ENCODE measurements at regions not wholly inside any gene's neighbourhood (a gene's known extent, or its start where the extent isn't known, plus 50 kb on each side); places are given as distances from the start of the nearest gene placed in this dataset.

GRCh38 chr9:108640230-108640629 is 215.6 kb downstream of the ACTL7B start:
- TF ChIP-seq CTCF (IDR thresholded peaks at IDR 0.05; ENCODE audit: low read depth, low read length, missing control alignments): no peak
- DNase-seq (ENCODE audit: low read depth): no peak
- no peak overlapping the region for H3K4me3 ChIP-seq (ENCODE audit: low read depth, low read length)
- in situ Hi-C loops (cut with HindIII; ENCODE audit: low sequenced_read_pairs): no loop called here

- in situ Hi-C loops (cut with HindIII; ENCODE audit: low sequenced_read_pairs): no loop called here
- no peak for DNase-seq (ENCODE audit: low read depth)
- TF ChIP-seq CTCF (IDR thresholded peaks at IDR 0.05; ENCODE audit: low read depth, low read length, missing control alignments): no peak
- no peak overlapping the region for H3K4me3 ChIP-seq (ENCODE audit: low read depth, low read length)
These were observed 216.1 kb downstream of the ACTL7B start for GRCh38 chr9:108639696-108640095.

GRCh38 chr9:108639091-108639490 is 216.7 kb downstream of the ACTL7B start:
- no peak overlapping the region for H3K4me3 ChIP-seq (ENCODE audit: low read depth, low read length)
- in situ Hi-C loops (cut with HindIII; ENCODE audit: low sequenced_read_pairs): no loop called here
- DNase-seq (ENCODE audit: low read depth): no peak
- TF ChIP-seq CTCF (IDR thresholded peaks at IDR 0.05; ENCODE audit: low read depth, low read length, missing control alignments): no peak

- no peak for DNase-seq (ENCODE audit: low read depth)
- H3K4me3 ChIP-seq (ENCODE audit: low read depth, low read length): no peak overlapping the region
- TF ChIP-seq CTCF (IDR thresholded peaks at IDR 0.05; ENCODE audit: low read depth, low read length, missing control alignments): no peak
- in situ Hi-C loops (cut with HindIII; ENCODE audit: low sequenced_read_pairs): no loop called here
These were observed 218.4 kb downstream of the ACTL7B start for GRCh38 chr9:108637340-108637739.

- DNase-seq (ENCODE audit: low read depth): no peak
- no peak overlapping the region for H3K4me3 ChIP-seq (ENCODE audit: low read depth, low read length)
- TF ChIP-seq CTCF (IDR thresholded peaks at IDR 0.05; ENCODE audit: low read depth, low read length, missing control alignments): no peak
- in situ Hi-C loops (cut with HindIII; ENCODE audit: low sequenced_read_pairs): no loop called here
These were observed 219.8 kb downstream of the ACTL7B start for GRCh38 chr9:108636013-108636412.

GRCh38 chr9:108634672-108635462 is 220.9 kb downstream of the ACTL7B start:
- in situ Hi-C loops (cut with HindIII; ENCODE audit: low sequenced_read_pairs): no loop called here
- H3K4me3 ChIP-seq (ENCODE audit: low read depth, low read length): no peak overlapping the region
- TF ChIP-seq CTCF (IDR thresholded peaks at IDR 0.05; ENCODE audit: low read depth, low read length, missing control alignments): no peak
- no peak for DNase-seq (ENCODE audit: low read depth)

Measured in astrocyte of the cerebellum (primary cell).